GM12875 (cell line): ENCODE measurements at regions not wholly inside any gene's neighbourhood (a gene's known extent, or its start where the extent isn't known, plus 50 kb on each side); places are given as distances from the start of the nearest gene placed in this dataset.
"Not testable (repeated sequence)": the region's sequence is repeated elsewhere in the genome, so short reads cannot be mapped to it uniquely, and the experiment has no call there.

Experiments
- H3K4me3 ChIP-seq: one replicate; pipeline ENCODE4 v1.5.1; 2011; ENCODE audit warnings: low read depth, low read length, control low read depth
- CTCF ChIP-seq: IDR thresholded peaks from 2 replicates; pipeline ENCODE4 v1.5.1; 2011; ENCODE audit warnings: low read depth, mild to moderate bottlenecking, control low read depth, inconsistent platforms, low read length, moderate library complexity, borderline replicate concordance; ENCODE audit not compliant: insufficient read depth

- H3K4me3 ChIP-seq: no peak overlapping the region
- no peak for TF ChIP-seq CTCF
Observed at GRCh38 chr4:24180586-24180985, 290.7 kb upstream of the PPARGC1A start.

- H3K4me3 ChIP-seq: no peak overlapping the region
- TF ChIP-seq CTCF: no peak
Observed at GRCh38 chr4:24179201-24179840, 289.5 kb upstream of the PPARGC1A start.

- not testable (repeated sequence) for H3K4me3 ChIP-seq
Observed at GRCh38 chr4:24177443-24177842, 287.6 kb upstream of the PPARGC1A start.

DNA sequence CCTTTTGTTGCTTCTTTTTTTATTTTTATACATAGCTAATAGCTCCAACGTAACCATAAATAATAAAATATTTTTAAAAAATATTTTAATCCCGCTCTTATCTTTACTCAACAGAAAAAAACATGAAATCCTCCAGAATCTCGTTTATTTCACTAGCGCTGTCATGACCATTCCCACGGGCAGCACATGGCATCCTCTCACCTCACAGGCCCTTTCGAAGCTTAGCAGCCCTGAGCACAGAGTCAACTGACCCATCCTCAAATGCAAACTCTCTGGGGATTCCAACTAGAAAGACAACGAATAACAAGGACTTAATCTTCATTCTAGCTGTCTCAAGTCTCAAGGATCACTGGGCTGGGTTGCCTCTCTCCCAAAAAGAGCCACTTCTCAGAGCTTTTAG, 285.9 kb upstream of the PPARGC1A start:
- no peak overlapping the region for H3K4me3 ChIP-seq
- no peak for TF ChIP-seq CTCF

- H3K4me3 ChIP-seq: no peak overlapping the region
- TF ChIP-seq CTCF: no peak
Observed at GRCh38 chr4:24174602-24175001, 284.8 kb upstream of the PPARGC1A start.

GRCh38 chr4:24172406-24172805, 282.6 kb upstream of the PPARGC1A start:
- H3K4me3 ChIP-seq: no peak overlapping the region
- TF ChIP-seq CTCF: no peak

DNA sequence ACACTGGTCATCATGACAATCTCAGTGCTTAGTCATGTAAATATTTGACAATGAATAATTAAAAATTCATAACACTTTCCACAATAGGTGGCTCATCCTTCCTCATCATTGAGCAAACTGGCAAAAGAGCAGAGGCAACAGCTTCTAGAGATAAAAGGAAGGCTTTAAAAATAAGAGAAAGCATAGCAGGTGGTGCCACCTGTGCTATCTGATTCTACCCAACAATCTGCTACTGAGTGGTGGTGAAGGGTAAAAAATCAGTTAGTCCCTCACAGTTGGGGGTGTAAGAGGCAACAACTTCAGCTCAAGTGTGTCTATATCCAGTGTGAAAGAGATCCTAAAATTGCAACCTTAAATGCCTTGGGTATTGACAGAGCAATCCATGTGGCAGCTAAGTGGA, 280.1 kb upstream of the PPARGC1A start:
- no peak overlapping the region for H3K4me3 ChIP-seq
- no peak for TF ChIP-seq CTCF

DNA sequence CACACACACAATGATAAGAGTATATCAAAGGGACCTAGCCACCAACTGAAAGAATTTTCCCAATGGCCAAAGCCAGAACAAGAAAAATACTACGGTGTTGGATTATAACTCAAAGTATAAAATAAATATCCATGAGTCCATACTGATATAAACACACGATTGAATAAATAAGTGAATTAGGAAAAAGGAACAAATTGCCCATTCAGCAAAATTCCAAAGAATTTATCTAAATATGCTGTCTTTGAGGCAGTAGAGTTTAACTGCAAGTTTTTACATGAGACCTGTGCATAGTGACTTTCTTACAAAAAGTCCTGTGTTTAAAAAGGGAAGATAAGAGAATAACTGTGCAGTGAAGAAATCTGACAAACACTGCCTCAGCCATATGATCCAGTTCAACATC, 278.8 kb upstream of the PPARGC1A start:
- H3K4me3 ChIP-seq: no peak overlapping the region
- no peak for TF ChIP-seq CTCF
